ENCODE measurements at regions not wholly inside any gene's neighbourhood (a gene's known extent, or its start where the extent isn't known, plus 50 kb on each side); places are given as distances from the start of the nearest gene placed in this dataset.
"Not testable (repeated sequence)": the region's sequence is repeated elsewhere in the genome, so short reads cannot be mapped to it uniquely, and the experiment has no call there.

- TF ChIP-seq EZH2phosphoT487 (conservative IDR thresholded peaks at IDR 0.05; ENCODE audit: low read length) (no peak), CTCF (IDR thresholded peaks at IDR 0.05; ENCODE audit: insufficient read depth, low read length, poor library complexity, severe bottlenecking) (no peak)
- H3K9me2 ChIP-seq (replicated peaks; ENCODE audit: insufficient read depth, low read length): no peaks in the 10 kb centered on the region; the same call in 1 of the 2 replicates
- no peak overlapping the region for H2AFZ ChIP-seq (ENCODE audit: low read depth, low read length, severe bottlenecking)
- H3K9me3 ChIP-seq (ENCODE audit: insufficient read depth, low read length): no peaks in the 10 kb centered on the region
- no peaks in the 10 kb centered on the region for H4K20me1 ChIP-seq (ENCODE audit: low read depth, low read length)
- no peak overlapping the region for H3K4me3 ChIP-seq (ENCODE audit: insufficient read depth, low read length, poor library complexity, severe bottlenecking)
- H3K79me2 ChIP-seq (ENCODE audit: insufficient read depth, low read length): no peaks in the 10 kb centered on the region
- H3K36me3 ChIP-seq (ENCODE audit: low read length): no peaks in the 10 kb centered on the region
- no peaks in the 10 kb centered on the region for H3K27me3 ChIP-seq (ENCODE audit: low read length)
- H3K9ac ChIP-seq (ENCODE audit: low read length): no peak overlapping the region
- H3F3A ChIP-seq (ENCODE audit: insufficient read depth): no peaks in the 10 kb centered on the region
- H3K4me2 ChIP-seq (ENCODE audit: low read depth, low read length, poor library complexity, severe bottlenecking): no peak overlapping the region
- H3K27ac ChIP-seq (ENCODE audit: low read depth, low read length): no peak overlapping the region
Measured at GRCh38 chr1:242673652-242674051, 149.2 kb upstream of the PLD5 start.

- not testable (repeated sequence) for H3F3A ChIP-seq (ENCODE audit: insufficient read depth); H3K27me3 ChIP-seq (ENCODE audit: low read length); H4K20me1 ChIP-seq (ENCODE audit: low read depth, low read length); H3K9ac ChIP-seq (ENCODE audit: low read length); H3K36me3 ChIP-seq (ENCODE audit: low read length); H3K9me3 ChIP-seq (ENCODE audit: insufficient read depth, low read length); H3K79me2 ChIP-seq (ENCODE audit: insufficient read depth, low read length); H3K4me3 ChIP-seq (ENCODE audit: insufficient read depth, low read length, poor library complexity, severe bottlenecking); H3K27ac ChIP-seq (ENCODE audit: low read depth, low read length); H3K9me2 ChIP-seq (replicated peaks; ENCODE audit: insufficient read depth, low read length); H2AFZ ChIP-seq (ENCODE audit: low read depth, low read length, severe bottlenecking); H3K4me2 ChIP-seq (ENCODE audit: low read depth, low read length, poor library complexity, severe bottlenecking)
Measured at GRCh38 chr1:242673165-242673564, 148.7 kb upstream of the PLD5 start.

GRCh38 chr1:242670019-242670418, 145.5 kb upstream of the PLD5 start:
- Histone ChIP-seq H3K9ac (ENCODE audit: low read length) (no peak overlapping the region), H3K36me3 (ENCODE audit: low read length) (no peaks in the 10 kb centered on the region), H3K4me3 (ENCODE audit: insufficient read depth, low read length, poor library complexity, severe bottlenecking) (no peak overlapping the region), H3K27me3 (ENCODE audit: low read length) (no peaks in the 10 kb centered on the region), H3K27ac (ENCODE audit: low read depth, low read length) (no peak overlapping the region), H4K20me1 (ENCODE audit: low read depth, low read length) (no peaks in the 10 kb centered on the region), H3K9me3 (ENCODE audit: insufficient read depth, low read length) (no peaks in the 10 kb centered on the region), H3K79me2 (ENCODE audit: insufficient read depth, low read length) (no peaks in the 10 kb centered on the region), H3F3A (ENCODE audit: insufficient read depth) (no peaks in the 10 kb centered on the region), H3K4me2 (ENCODE audit: low read depth, low read length, poor library complexity, severe bottlenecking) (no peak overlapping the region), H3K9me2 (replicated peaks; ENCODE audit: insufficient read depth, low read length) (no peaks in the 10 kb centered on the region; the same call in 1 of the 2 replicates), H2AFZ (ENCODE audit: low read depth, low read length, severe bottlenecking) (no peak overlapping the region)
- no peak for TF ChIP-seq CTCF (IDR thresholded peaks at IDR 0.05; ENCODE audit: insufficient read depth, low read length, poor library complexity, severe bottlenecking)
- no peak for TF ChIP-seq EZH2phosphoT487 (conservative IDR thresholded peaks at IDR 0.05; ENCODE audit: low read length)

GRCh38 chr1:242662886-242663285, 138.4 kb upstream of the PLD5 start:
- H3K9ac ChIP-seq (ENCODE audit: low read length): no peak overlapping the region
- H3F3A ChIP-seq (ENCODE audit: insufficient read depth): no peaks in the 10 kb centered on the region
- H3K9me3 ChIP-seq (ENCODE audit: insufficient read depth, low read length): no peaks in the 10 kb centered on the region
- no peaks in the 10 kb centered on the region for H3K9me2 ChIP-seq (replicated peaks; ENCODE audit: insufficient read depth, low read length)
- H4K20me1 ChIP-seq (ENCODE audit: low read depth, low read length): no peaks in the 10 kb centered on the region
- H3K4me2 ChIP-seq (ENCODE audit: low read depth, low read length, poor library complexity, severe bottlenecking): no peak overlapping the region
- TF ChIP-seq CTCF (IDR thresholded peaks at IDR 0.05; ENCODE audit: insufficient read depth, low read length, poor library complexity, severe bottlenecking) (no peak), EZH2phosphoT487 (conservative IDR thresholded peaks at IDR 0.05; ENCODE audit: low read length) (no peak)
- no peak overlapping the region for H2AFZ ChIP-seq (ENCODE audit: low read depth, low read length, severe bottlenecking)
- no peaks in the 10 kb centered on the region for H3K36me3 ChIP-seq (ENCODE audit: low read length)
- no peaks in the 10 kb centered on the region for H3K27me3 ChIP-seq (ENCODE audit: low read length)
- H3K79me2 ChIP-seq (ENCODE audit: insufficient read depth, low read length): no peaks in the 10 kb centered on the region
- H3K4me3 ChIP-seq (ENCODE audit: insufficient read depth, low read length, poor library complexity, severe bottlenecking): no peak overlapping the region
- H3K27ac ChIP-seq (ENCODE audit: low read depth, low read length): no peak overlapping the region

GRCh38 chr1:242653772-242654171, 129.3 kb upstream of the PLD5 start:
- H3K27me3 ChIP-seq (ENCODE audit: low read length); H3K79me2 ChIP-seq (ENCODE audit: insufficient read depth, low read length); H2AFZ ChIP-seq (ENCODE audit: low read depth, low read length, severe bottlenecking); H3K9me3 ChIP-seq (ENCODE audit: insufficient read depth, low read length); H3K4me3 ChIP-seq (ENCODE audit: insufficient read depth, low read length, poor library complexity, severe bottlenecking); H3K27ac ChIP-seq (ENCODE audit: low read depth, low read length); H3F3A ChIP-seq (ENCODE audit: insufficient read depth); H3K9ac ChIP-seq (ENCODE audit: low read length); H4K20me1 ChIP-seq (ENCODE audit: low read depth, low read length); H3K4me2 ChIP-seq (ENCODE audit: low read depth, low read length, poor library complexity, severe bottlenecking); H3K36me3 ChIP-seq (ENCODE audit: low read length); H3K9me2 ChIP-seq (replicated peaks; ENCODE audit: insufficient read depth, low read length): not testable (repeated sequence)

Measured in SU-DHL-6 (cell line).